ENCODE measurements at regions not wholly inside any gene's neighbourhood (a gene's known extent, or its start where the extent isn't known, plus 50 kb on each side); places are given as distances from the start of the nearest gene placed in this dataset.

- H3K4me1 ChIP-seq (ENCODE audit: insufficient read depth, low read length): no peaks in the 10 kb centered on the region
- no peaks in the 10 kb centered on the region for H3K36me3 ChIP-seq (ENCODE audit: insufficient read depth, low read length)
- no peaks in the 10 kb centered on the region for H3K9me3 ChIP-seq (ENCODE audit: insufficient read depth, low read depth, low read length)
- no peaks in the 10 kb centered on the region for H3K27me3 ChIP-seq (ENCODE audit: insufficient read depth, low read length)
- no peak overlapping the region for H3K27ac ChIP-seq (ENCODE audit: low read depth, low read length)
- 95% methylated on average over 9 of the region's 9 CpGs for WGBS
- no peak overlapping the region for H3K9ac ChIP-seq (ENCODE audit: low read depth, low read length)
- no peak overlapping the region for H3K4me3 ChIP-seq (ENCODE audit: low read length)
These were observed 336.2 kb downstream of the ZEB2 start for GRCh38 chr2:144183727-144184126.

- Histone ChIP-seq H3K36me3 (ENCODE audit: insufficient read depth, low read length) (no peaks in the 10 kb centered on the region), H3K4me1 (ENCODE audit: insufficient read depth, low read length) (no peaks in the 10 kb centered on the region), H3K4me3 (ENCODE audit: low read length) (no peak overlapping the region), H3K9ac (ENCODE audit: low read depth, low read length) (no peak overlapping the region), H3K27ac (ENCODE audit: low read depth, low read length) (no peak overlapping the region), H3K9me3 (ENCODE audit: insufficient read depth, low read depth, low read length) (no peaks in the 10 kb centered on the region), H3K27me3 (ENCODE audit: insufficient read depth, low read length) (no peaks in the 10 kb centered on the region)
- WGBS: no CpG with 5 or more reads among the region's 1 CpG
These were observed 338.9 kb downstream of the ZEB2 start for GRCh38 chr2:144181001-144181400.

- Histone ChIP-seq H3K9ac (ENCODE audit: low read depth, low read length) (no peak overlapping the region), H3K9me3 (ENCODE audit: insufficient read depth, low read depth, low read length) (no peaks in the 10 kb centered on the region), H3K27ac (ENCODE audit: low read depth, low read length) (no peak overlapping the region), H3K4me3 (ENCODE audit: low read length) (no peak overlapping the region), H3K27me3 (ENCODE audit: insufficient read depth, low read length) (no peaks in the 10 kb centered on the region), H3K36me3 (ENCODE audit: insufficient read depth, low read length) (no peaks in the 10 kb centered on the region), H3K4me1 (ENCODE audit: insufficient read depth, low read length) (no peaks in the 10 kb centered on the region)
- WGBS: 98% methylated on average over 3 of the region's 3 CpGs
These were observed 339.8 kb downstream of the ZEB2 start for GRCh38 chr2:144180131-144180530.

- Histone ChIP-seq H3K36me3 (ENCODE audit: insufficient read depth, low read length) (no peaks in the 10 kb centered on the region; the same call in 1 of the 2 replicates), H3K4me3 (ENCODE audit: low read length) (no peak overlapping the region), H3K27ac (ENCODE audit: low read depth, low read length) (no peak overlapping the region), H3K4me1 (ENCODE audit: insufficient read depth, low read length) (no peaks in the 10 kb centered on the region), H3K27me3 (ENCODE audit: insufficient read depth, low read length) (no peaks in the 10 kb centered on the region), H3K9ac (ENCODE audit: low read depth, low read length) (no peak overlapping the region), H3K9me3 (ENCODE audit: insufficient read depth, low read depth, low read length) (no peaks in the 10 kb centered on the region)
- 71% methylated on average over 1 of the region's 1 CpG for WGBS
These were observed 349.7 kb downstream of the ZEB2 start for GRCh38 chr2:144170179-144170578.

- no peak overlapping the region for H3K4me3 ChIP-seq (ENCODE audit: low read length)
- H3K27ac ChIP-seq (ENCODE audit: low read depth, low read length): no peak overlapping the region
- no peak overlapping the region for H3K9ac ChIP-seq (ENCODE audit: low read depth, low read length)
- H3K9me3 ChIP-seq (ENCODE audit: insufficient read depth, low read depth, low read length): no peaks in the 10 kb centered on the region
- no peaks in the 10 kb centered on the region for H3K4me1 ChIP-seq (ENCODE audit: insufficient read depth, low read length)
- no peaks in the 10 kb centered on the region for H3K36me3 ChIP-seq (ENCODE audit: insufficient read depth, low read length)
- H3K27me3 ChIP-seq (ENCODE audit: insufficient read depth, low read length): no peaks in the 10 kb centered on the region
These were observed 353.2 kb downstream of the ZEB2 start for GRCh38 chr2:144166743-144167142.

GRCh38 chr2:144165599-144166250 lies 354.2 kb downstream of the ZEB2 start:
- no peaks in the 10 kb centered on the region for H3K36me3 ChIP-seq (ENCODE audit: insufficient read depth, low read length)
- H3K27me3 ChIP-seq (ENCODE audit: insufficient read depth, low read length): no peaks in the 10 kb centered on the region
- H3K4me3 ChIP-seq (ENCODE audit: low read length): no peak overlapping the region
- no peaks in the 10 kb centered on the region for H3K9me3 ChIP-seq (ENCODE audit: insufficient read depth, low read depth, low read length)
- no peak overlapping the region for H3K9ac ChIP-seq (ENCODE audit: low read depth, low read length)
- H3K27ac ChIP-seq (ENCODE audit: low read depth, low read length): no peak overlapping the region
- no peaks in the 10 kb centered on the region for H3K4me1 ChIP-seq (ENCODE audit: insufficient read depth, low read length)
- WGBS: 96% methylated on average over 1 of the region's 1 CpG

- WGBS: 99% methylated on average over 2 of the region's 2 CpGs
- Histone ChIP-seq H3K4me3 (ENCODE audit: low read length) (no peak overlapping the region), H3K9ac (ENCODE audit: low read depth, low read length) (no peak overlapping the region)
These were observed 356.3 kb downstream of the ZEB2 start for GRCh38 chr2:144163592-144163991.

GRCh38 chr2:144162652-144163051 lies 357.3 kb downstream of the ZEB2 start:
- Histone ChIP-seq H3K9me3 (ENCODE audit: insufficient read depth, low read depth, low read length) (no peaks in the 10 kb centered on the region), H3K4me1 (ENCODE audit: insufficient read depth, low read length) (peaks cover 5% of the 10 kb centered on the region), H3K27me3 (ENCODE audit: insufficient read depth, low read length) (no peaks in the 10 kb centered on the region), H3K4me3 (ENCODE audit: low read length) (no peak overlapping the region), H3K27ac (ENCODE audit: low read depth, low read length) (no peak overlapping the region), H3K9ac (ENCODE audit: low read depth, low read length) (no peak overlapping the region), H3K36me3 (ENCODE audit: insufficient read depth, low read length) (no peaks in the 10 kb centered on the region)
- 87% methylated on average over 4 of the region's 5 CpGs for WGBS

More at GRCh38 chr2:144163592-144163991, 356.3 kb downstream of the ZEB2 start:
- no peaks in the 10 kb centered on the region for H3K36me3 ChIP-seq (ENCODE audit: insufficient read depth, low read length)
- no peaks in the 10 kb centered on the region for H3K9me3 ChIP-seq (ENCODE audit: insufficient read depth, low read depth, low read length)
- H3K27me3 ChIP-seq (ENCODE audit: insufficient read depth, low read length): no peaks in the 10 kb centered on the region
- H3K4me1 ChIP-seq (ENCODE audit: insufficient read depth, low read length): no peaks in the 10 kb centered on the region
- H3K27ac ChIP-seq (ENCODE audit: low read depth, low read length): no peak overlapping the region

GRCh38 chr2:144161061-144161460 lies 358.9 kb downstream of the ZEB2 start:
- Histone ChIP-seq H3K4me1 (ENCODE audit: insufficient read depth, low read length) (peaks cover 17% of the 10 kb centered on the region), H3K27ac (ENCODE audit: low read depth, low read length) (no peak overlapping the region), H3K4me3 (ENCODE audit: low read length) (no peak overlapping the region), H3K9ac (ENCODE audit: low read depth, low read length) (no peak overlapping the region), H3K9me3 (ENCODE audit: insufficient read depth, low read depth, low read length) (no peaks in the 10 kb centered on the region), H3K27me3 (ENCODE audit: insufficient read depth, low read length) (no peaks in the 10 kb centered on the region), H3K36me3 (ENCODE audit: insufficient read depth, low read length) (no peaks in the 10 kb centered on the region)
- WGBS: 97% methylated on average over 3 of the region's 3 CpGs

GRCh38 chr2:144159240-144159639 lies 360.7 kb downstream of the ZEB2 start:
- peaks cover 17% of the 10 kb centered on the region for H3K4me1 ChIP-seq (ENCODE audit: insufficient read depth, low read length)
- H3K4me3 ChIP-seq (ENCODE audit: low read length): no peak overlapping the region
- no peaks in the 10 kb centered on the region for H3K27me3 ChIP-seq (ENCODE audit: insufficient read depth, low read length)
- no peak overlapping the region for H3K27ac ChIP-seq (ENCODE audit: low read depth, low read length)
- H3K9ac ChIP-seq (ENCODE audit: low read depth, low read length): no peak overlapping the region
- no peaks in the 10 kb centered on the region for H3K9me3 ChIP-seq (ENCODE audit: insufficient read depth, low read depth, low read length)
- 92% methylated on average over 4 of the region's 4 CpGs for WGBS
- H3K36me3 ChIP-seq (ENCODE audit: insufficient read depth, low read length): no peaks in the 10 kb centered on the region

GRCh38 chr2:144158096-144158495 lies 361.8 kb downstream of the ZEB2 start:
- H3K9ac ChIP-seq (ENCODE audit: low read depth, low read length): no peak overlapping the region
- no peaks in the 10 kb centered on the region for H3K27me3 ChIP-seq (ENCODE audit: insufficient read depth, low read length)
- WGBS: 94% methylated on average over 2 of the region's 2 CpGs
- H3K4me1 ChIP-seq (ENCODE audit: insufficient read depth, low read length): peaks cover 18% of the 10 kb centered on the region
- H3K36me3 ChIP-seq (ENCODE audit: insufficient read depth, low read length): no peaks in the 10 kb centered on the region
- H3K4me3 ChIP-seq (ENCODE audit: low read length): no peak overlapping the region
- no peak overlapping the region for H3K27ac ChIP-seq (ENCODE audit: low read depth, low read length)
- H3K9me3 ChIP-seq (ENCODE audit: insufficient read depth, low read depth, low read length): no peaks in the 10 kb centered on the region

Measured in HUES64 (cell line).